ENCODE measurements at regions not wholly inside any gene's neighbourhood (a gene's known extent, or its start where the extent isn't known, plus 50 kb on each side); places are given as distances from the start of the nearest gene placed in this dataset.

DNA sequence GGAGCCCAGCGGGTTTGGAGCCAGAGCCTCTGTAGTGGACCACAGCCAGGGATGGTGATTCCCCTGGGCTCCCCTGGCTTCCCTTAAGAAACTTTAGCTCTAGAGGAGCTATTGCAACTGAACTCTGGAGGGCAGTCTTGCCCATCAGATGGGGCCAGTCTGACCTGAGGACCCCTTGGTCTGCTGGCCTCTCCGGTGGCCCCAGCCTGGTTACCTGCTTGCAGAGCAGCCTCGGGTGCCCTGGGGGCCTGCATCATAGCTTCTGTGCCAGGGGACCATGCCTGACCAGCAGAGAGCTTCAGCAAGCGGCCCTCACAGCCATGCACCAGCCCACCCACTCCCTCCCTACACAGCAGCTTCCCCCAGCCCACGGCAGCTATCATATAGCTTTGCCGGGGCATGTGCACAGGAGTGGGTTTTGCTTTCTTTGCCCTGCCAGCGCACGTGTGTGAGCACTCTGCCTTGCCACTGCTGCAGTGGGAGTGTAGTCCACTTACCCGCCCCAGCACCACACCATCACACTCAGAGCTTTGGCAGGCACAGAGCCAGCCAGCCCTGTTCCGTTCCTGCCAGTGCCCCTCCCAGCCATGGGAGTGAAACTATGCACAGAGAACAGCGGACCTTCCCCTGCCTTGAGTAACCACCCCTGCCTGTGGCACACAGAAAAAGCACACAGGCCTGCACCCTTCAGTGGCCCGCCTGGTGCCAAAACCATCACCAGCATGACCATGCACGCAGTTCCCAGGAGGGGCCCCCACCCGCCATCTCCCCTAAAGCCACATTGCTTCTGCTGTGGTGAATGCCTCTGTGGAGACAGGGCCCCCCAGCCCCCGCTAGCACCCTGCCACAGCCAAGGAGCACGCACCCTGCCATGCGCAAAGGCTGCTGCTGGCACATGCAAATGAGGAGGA, 442.9 kb upstream of the NEGR1 start:
- TF ChIP-seq POLR2A (IDR thresholded peaks at IDR 0.05; ENCODE audit: low read length): no peak
- TF ChIP-seq GATA1 (IDR thresholded peaks at IDR 0.05; ENCODE audit: low read depth, low read length): no peak

Data from erythroblast (primary cell).